GM12875 (cell line): ENCODE measurements at regions not wholly inside any gene's neighbourhood (a gene's known extent, or its start where the extent isn't known, plus 50 kb on each side); places are given as distances from the start of the nearest gene placed in this dataset.

Source experiments
- H3K4me3 ChIP-seq: one replicate; pipeline ENCODE4 v1.5.1; 2011; ENCODE audit warnings: low read depth, low read length, control low read depth
- TF ChIP-seq, protein P1 (sequence below): IDR thresholded peaks from 2 replicates; pipeline ENCODE4 v1.5.1; 2011; ENCODE audit warnings: low read depth, mild to moderate bottlenecking, control low read depth, inconsistent platforms, low read length, moderate library complexity, borderline replicate concordance; ENCODE audit not compliant: insufficient read depth

DNA sequence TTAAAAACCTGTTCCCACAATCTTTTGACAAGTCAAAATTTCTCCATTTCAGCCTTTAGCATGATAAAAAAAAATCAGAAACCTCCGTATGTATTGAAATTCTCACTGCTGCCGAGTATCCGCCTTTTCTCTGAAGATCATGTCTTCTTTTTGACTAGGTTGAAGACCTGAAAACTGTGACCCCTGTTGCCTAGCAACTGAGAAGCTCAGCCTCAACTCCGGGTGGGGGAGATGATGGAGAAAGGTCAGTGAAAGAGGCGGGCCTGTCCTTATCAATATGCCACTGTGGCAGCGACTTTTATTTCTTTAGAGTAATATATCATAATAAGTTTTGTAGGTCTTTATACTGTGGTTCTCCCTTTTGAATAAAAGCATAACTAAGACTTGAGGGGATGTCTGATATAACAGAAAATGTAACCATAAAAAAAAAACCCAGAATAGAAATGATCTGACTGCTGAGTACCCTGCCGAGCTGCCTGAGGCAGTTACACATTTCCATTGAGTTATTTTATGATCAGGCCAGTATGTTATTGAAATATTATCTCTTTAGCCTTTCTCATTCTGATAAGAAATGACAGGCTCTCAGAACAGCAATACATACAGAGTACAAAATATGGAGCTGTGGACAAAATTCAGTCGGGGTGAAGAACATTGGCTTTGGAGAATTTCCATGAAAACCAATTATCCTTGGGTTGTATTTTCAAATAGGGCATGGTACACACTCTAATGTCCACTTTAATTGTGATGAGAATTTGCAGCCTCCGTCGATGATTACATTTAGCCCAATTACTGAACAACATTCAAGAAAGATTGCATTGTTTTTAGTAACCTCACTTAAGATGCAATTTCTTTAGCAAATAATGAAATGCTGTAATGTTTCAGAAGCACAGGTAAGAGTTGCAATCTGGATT is 136.7 kb upstream of the EEF1E1 start:
- H3K4me3 ChIP-seq = no peak overlapping the region
- TF ChIP-seq, protein P1, sequence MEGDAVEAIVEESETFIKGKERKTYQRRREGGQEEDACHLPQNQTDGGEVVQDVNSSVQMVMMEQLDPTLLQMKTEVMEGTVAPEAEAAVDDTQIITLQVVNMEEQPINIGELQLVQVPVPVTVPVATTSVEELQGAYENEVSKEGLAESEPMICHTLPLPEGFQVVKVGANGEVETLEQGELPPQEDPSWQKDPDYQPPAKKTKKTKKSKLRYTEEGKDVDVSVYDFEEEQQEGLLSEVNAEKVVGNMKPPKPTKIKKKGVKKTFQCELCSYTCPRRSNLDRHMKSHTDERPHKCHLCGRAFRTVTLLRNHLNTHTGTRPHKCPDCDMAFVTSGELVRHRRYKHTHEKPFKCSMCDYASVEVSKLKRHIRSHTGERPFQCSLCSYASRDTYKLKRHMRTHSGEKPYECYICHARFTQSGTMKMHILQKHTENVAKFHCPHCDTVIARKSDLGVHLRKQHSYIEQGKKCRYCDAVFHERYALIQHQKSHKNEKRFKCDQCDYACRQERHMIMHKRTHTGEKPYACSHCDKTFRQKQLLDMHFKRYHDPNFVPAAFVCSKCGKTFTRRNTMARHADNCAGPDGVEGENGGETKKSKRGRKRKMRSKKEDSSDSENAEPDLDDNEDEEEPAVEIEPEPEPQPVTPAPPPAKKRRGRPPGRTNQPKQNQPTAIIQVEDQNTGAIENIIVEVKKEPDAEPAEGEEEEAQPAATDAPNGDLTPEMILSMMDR = no peak

DNA sequence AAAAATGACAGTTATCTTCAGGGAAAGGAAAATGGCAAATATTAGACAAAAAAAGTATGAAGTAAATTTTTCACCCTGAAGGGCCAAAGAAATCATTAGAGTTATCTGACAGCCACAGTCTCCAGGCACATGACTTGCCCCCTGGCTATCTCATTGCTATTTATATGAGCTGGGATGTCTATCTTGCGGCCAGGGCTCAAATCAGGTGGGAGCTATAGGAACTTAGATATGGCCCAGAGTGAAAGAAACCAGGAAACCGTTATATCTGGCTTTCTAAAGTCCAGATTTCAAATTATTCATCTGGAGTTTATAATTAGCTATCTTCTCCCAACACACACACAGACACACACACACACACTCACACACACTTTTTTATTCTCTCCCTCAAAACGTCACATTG is 135.3 kb upstream of the EEF1E1 start:
- H3K4me3 ChIP-seq = no peak overlapping the region
- TF ChIP-seq, protein P1 = no peak

DNA sequence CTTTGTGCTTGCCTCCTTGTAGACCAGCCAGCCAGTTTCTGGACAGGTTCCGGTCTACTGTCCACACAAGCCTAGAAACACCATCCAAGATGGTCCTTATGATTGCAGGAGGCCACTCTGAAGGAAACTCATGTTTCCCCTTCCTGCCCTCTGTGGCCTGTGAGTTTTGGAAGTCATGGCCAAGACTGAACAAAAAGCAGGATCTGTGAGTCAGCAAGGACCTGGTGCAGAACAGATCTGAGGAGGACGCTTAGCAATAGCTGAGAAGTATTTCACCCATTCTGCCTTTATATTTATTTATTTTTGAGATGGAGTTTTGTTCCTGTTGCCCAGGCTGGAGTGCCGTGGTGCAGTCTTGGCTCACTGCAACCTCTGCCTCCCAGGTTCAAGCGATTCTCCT is 134.6 kb upstream of the EEF1E1 start:
- TF ChIP-seq, protein P1 = no peak
- no peak overlapping the region for H3K4me3 ChIP-seq

DNA sequence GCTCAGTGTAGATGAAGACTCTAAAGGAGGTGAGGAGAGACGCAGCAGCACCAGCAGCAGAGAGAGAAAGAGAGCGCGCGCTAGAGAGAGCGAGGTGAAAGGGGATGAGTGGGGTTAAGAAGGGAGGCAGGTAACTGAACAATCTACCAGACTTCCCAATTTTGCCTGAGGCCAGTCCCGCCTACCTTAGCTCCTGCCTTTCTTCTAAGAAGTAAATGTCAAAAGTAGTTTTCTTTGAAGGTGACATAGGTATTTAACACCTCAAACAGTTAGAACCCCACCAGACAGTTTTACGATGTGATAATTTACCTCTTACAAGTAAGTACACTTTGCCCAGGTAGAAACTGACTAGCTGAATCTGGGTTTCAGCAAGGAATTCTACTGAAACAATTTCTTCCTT is 132.0 kb upstream of the EEF1E1 start:
- H3K4me3 ChIP-seq = no peak overlapping the region
- TF ChIP-seq, protein P1 = no peak

DNA sequence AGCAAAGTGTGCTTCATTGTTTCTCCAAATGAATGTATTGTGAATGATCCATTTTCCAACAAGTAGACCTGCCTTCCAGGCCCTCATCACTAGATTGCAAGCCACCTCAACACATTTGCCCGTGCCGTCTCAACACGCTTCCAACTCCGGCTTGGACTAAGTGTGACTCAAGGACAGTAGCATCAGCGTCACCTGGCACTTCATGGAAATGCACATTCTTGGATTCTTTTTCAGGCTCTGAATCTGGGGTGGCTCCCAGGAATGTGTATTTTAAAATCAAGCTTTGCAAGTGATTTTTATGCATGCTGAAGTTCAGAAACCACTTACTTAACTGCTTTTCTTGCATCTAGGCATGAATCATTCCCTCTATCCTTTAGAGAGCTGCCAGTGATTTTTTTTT is 129.6 kb upstream of the EEF1E1 start:
- H3K4me3 ChIP-seq = no peak overlapping the region
- TF ChIP-seq, protein P1 = no peak

DNA sequence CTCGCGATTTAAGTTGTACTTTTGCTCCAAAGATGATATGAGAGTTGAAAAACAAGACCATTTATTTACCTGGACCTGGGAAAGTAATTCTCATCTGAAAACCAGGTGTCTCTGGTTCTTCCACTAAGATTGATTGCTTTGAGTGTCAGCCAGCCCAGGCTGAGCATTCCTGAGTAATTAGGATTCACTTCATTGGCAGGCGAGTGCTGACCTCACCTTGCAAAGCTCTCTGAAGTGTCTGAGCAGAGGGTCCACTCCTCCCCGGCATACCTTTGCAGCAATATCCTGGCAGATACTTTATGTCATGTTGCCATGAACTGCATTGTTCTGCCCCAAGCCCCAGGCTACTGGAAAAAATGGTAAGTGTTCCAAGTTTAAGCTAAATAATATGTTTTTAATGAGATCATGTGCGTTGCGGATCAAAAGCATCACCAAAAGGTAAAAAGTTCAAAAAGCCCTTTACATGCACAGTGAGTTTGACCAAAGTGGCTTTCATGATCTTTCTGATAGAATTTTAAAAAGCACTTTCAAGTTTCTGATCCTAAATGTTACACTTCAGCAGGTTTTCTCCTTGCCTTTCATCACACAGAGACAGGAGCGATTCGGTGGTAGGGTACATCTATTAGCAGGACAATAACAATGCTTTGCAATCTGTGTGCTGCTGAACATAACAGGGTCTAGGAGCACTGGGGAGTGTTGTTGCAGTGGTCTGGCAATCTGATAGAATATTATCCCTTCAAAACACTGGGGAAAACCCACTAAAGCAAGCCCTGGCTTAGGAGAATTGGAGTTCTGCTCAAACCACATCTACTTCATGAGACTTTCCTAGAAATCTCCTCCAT is 127.8 kb upstream of the EEF1E1 start:
- no peak overlapping the region for H3K4me3 ChIP-seq
- TF ChIP-seq, protein P1 = no peak
